ENCODE measurements at regions not wholly inside any gene's neighbourhood (a gene's known extent, or its start where the extent isn't known, plus 50 kb on each side); places are given as distances from the start of the nearest gene placed in this dataset.

DNA sequence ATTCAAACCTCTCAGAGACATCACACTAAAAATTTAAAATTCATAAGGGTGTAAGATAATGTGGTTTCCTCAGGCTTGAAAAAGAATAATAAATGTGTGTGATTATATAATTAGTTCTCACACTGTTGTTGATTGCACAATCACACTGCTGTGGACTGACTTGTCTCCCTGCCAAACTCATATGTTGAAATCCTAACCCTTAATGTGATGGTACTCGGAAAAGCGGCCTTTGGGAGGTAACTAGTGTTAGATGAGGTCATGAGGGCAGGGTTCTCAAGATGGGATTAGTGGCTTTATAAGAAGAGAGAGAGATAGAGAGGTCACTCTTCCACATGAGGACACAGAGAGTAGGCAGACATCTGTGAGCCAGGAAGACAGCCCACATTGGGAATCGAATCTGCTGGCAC lies 128.5 kb upstream of the COL1A2 start:
- no TSS peak for BruUV-seq (replicated peaks)
- TF ChIP-seq, protein P1, sequence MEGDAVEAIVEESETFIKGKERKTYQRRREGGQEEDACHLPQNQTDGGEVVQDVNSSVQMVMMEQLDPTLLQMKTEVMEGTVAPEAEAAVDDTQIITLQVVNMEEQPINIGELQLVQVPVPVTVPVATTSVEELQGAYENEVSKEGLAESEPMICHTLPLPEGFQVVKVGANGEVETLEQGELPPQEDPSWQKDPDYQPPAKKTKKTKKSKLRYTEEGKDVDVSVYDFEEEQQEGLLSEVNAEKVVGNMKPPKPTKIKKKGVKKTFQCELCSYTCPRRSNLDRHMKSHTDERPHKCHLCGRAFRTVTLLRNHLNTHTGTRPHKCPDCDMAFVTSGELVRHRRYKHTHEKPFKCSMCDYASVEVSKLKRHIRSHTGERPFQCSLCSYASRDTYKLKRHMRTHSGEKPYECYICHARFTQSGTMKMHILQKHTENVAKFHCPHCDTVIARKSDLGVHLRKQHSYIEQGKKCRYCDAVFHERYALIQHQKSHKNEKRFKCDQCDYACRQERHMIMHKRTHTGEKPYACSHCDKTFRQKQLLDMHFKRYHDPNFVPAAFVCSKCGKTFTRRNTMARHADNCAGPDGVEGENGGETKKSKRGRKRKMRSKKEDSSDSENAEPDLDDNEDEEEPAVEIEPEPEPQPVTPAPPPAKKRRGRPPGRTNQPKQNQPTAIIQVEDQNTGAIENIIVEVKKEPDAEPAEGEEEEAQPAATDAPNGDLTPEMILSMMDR (IDR thresholded peaks at IDR 0.05; ENCODE audit: unreplicated experiment), result no peak
- H3K36me3 Mint-ChIP-seq (ENCODE audit: insufficient read depth, unreplicated experiment), result no peaks in the 10 kb centered on the region
- CTCF ChIA-PET, result no interaction called here
- H3K27ac Mint-ChIP-seq (ENCODE audit: unreplicated experiment), result no peak overlapping the region
- DNase-seq, result no peak
- no peaks in the 10 kb centered on the region for H3K9me3 Mint-ChIP-seq (ENCODE audit: low read depth, unreplicated experiment)
- H3K27me3 Mint-ChIP-seq (ENCODE audit: unreplicated experiment), result no peaks in the 10 kb centered on the region
- intact Hi-C loops (cut with micrococcal nuclease; ENCODE audit: unreplicated experiment), result no loop called here
- H3K4me3 Mint-ChIP-seq (ENCODE audit: low read depth, unreplicated experiment), result no peak overlapping the region
- H3K4me1 Mint-ChIP-seq (ENCODE audit: low read depth, unreplicated experiment), result no peaks in the 10 kb centered on the region

- H3K27ac Mint-ChIP-seq (ENCODE audit: unreplicated experiment), result no peak overlapping the region
- no peak for DNase-seq
- no peaks in the 10 kb centered on the region for H3K27me3 Mint-ChIP-seq (ENCODE audit: unreplicated experiment)
- intact Hi-C loops (cut with micrococcal nuclease; ENCODE audit: unreplicated experiment), result no loop called here
- CTCF ChIA-PET, result no interaction called here
- TF ChIP-seq, protein P1 (IDR thresholded peaks at IDR 0.05; ENCODE audit: unreplicated experiment), result no peak
- H3K4me3 Mint-ChIP-seq (ENCODE audit: low read depth, unreplicated experiment), result no peak overlapping the region
- no peaks in the 10 kb centered on the region for H3K36me3 Mint-ChIP-seq (ENCODE audit: insufficient read depth, unreplicated experiment)
- BruUV-seq (replicated peaks), result no TSS peak
- H3K9me3 Mint-ChIP-seq (ENCODE audit: low read depth, unreplicated experiment), result no peaks in the 10 kb centered on the region
- no peaks in the 10 kb centered on the region for H3K4me1 Mint-ChIP-seq (ENCODE audit: low read depth, unreplicated experiment)
These were observed 123.9 kb upstream of the COL1A2 start for GRCh38 chr7:94270772-94271171.

- no peak for DNase-seq
- TF ChIP-seq, protein P1 (IDR thresholded peaks at IDR 0.05; ENCODE audit: unreplicated experiment), result no peak
- no peaks in the 10 kb centered on the region for H3K9me3 Mint-ChIP-seq (ENCODE audit: low read depth, unreplicated experiment)
- BruUV-seq (replicated peaks), result no TSS peak
- no peaks in the 10 kb centered on the region for H3K4me1 Mint-ChIP-seq (ENCODE audit: low read depth, unreplicated experiment)
- CTCF ChIA-PET, result interaction anchor here (0.5 kb wide), 1 partner anchor 54 kb away, joined by 3 read pairs; no protein-coding TSS in a partner anchor
- H3K27me3 Mint-ChIP-seq (ENCODE audit: unreplicated experiment), result no peaks in the 10 kb centered on the region
- no peaks in the 10 kb centered on the region for H3K36me3 Mint-ChIP-seq (ENCODE audit: insufficient read depth, unreplicated experiment)
- intact Hi-C loops (cut with micrococcal nuclease; ENCODE audit: unreplicated experiment), result no loop called here
- no peak overlapping the region for H3K4me3 Mint-ChIP-seq (ENCODE audit: low read depth, unreplicated experiment)
- no peak overlapping the region for H3K27ac Mint-ChIP-seq (ENCODE audit: unreplicated experiment)
These were observed 121.7 kb upstream of the COL1A2 start for GRCh38 chr7:94272821-94273583.

DNA sequence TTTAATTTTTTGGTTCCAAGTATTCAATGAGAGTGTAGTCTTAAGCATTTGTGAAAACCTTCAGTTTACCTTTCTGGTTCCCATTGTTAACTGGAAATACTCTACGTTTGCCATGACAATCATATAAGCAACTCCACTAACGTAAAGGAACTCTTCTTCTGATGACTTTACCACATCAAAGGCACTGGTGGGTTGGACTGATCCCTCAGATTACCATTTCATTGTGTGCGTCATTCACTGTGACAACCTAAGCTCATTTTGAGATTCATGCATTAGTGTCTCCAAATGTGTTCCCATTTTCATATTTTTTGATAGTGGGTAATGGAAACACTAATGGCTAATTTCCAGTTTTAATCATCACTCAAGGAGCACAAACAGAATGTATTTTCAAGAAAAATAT lies 119.9 kb upstream of the COL1A2 start:
- no peak overlapping the region for H3K4me3 Mint-ChIP-seq (ENCODE audit: low read depth, unreplicated experiment)
- H3K4me1 Mint-ChIP-seq (ENCODE audit: low read depth, unreplicated experiment), result no peaks in the 10 kb centered on the region
- H3K27ac Mint-ChIP-seq (ENCODE audit: unreplicated experiment), result no peak overlapping the region
- no peaks in the 10 kb centered on the region for H3K9me3 Mint-ChIP-seq (ENCODE audit: low read depth, unreplicated experiment)
- TF ChIP-seq, protein P1 (IDR thresholded peaks at IDR 0.05; ENCODE audit: unreplicated experiment), result no peak
- H3K27me3 Mint-ChIP-seq (ENCODE audit: unreplicated experiment), result no peaks in the 10 kb centered on the region
- no peak for DNase-seq
- no peaks in the 10 kb centered on the region for H3K36me3 Mint-ChIP-seq (ENCODE audit: insufficient read depth, unreplicated experiment)
- BruUV-seq (replicated peaks), result no TSS peak
- intact Hi-C loops (cut with micrococcal nuclease; ENCODE audit: unreplicated experiment), result loop anchor here (5.0 kb wide), 3 partner anchors 188 to 653 kb away; no protein-coding TSS in a partner anchor
- CTCF ChIA-PET, result interaction anchor here (0.5 kb wide), 1 partner anchor 935 kb away, joined by 3 read pairs; no protein-coding TSS in a partner anchor

Measured in Calu3 (cell line).